ENCODE measurements at regions not wholly inside any gene's neighbourhood (a gene's known extent, or its start where the extent isn't known, plus 50 kb on each side); places are given as distances from the start of the nearest gene placed in this dataset.
A peak's percentile ranks its signal among the peaks of the same experiment; 100 is the strongest.

- no peaks in the 10 kb centered on the region for H3K36me3 ChIP-seq (ENCODE audit: low read depth, low read length)
- H4K20me1 ChIP-seq (ENCODE audit: low read length), result no peaks in the 10 kb centered on the region
- H3K27me3 ChIP-seq (ENCODE audit: low read length), result peaks cover 29% of the 10 kb centered on the region
- no peaks in the 10 kb centered on the region for H3K9me2 ChIP-seq (replicated peaks; ENCODE audit: low read length)
- BruUV-seq (replicated peaks), result no TSS peak
- no peaks in the 10 kb centered on the region for H3K79me2 ChIP-seq (ENCODE audit: low read length)
- no peak for DNase-seq
- intact Hi-C loops (cut with micrococcal nuclease), result no loop called here
- H3K27ac ChIP-seq (ENCODE audit: low read length), result no peak overlapping the region
- POLR2A ChIA-PET (ENCODE audit: unreplicated experiment), result interaction anchor here (0.6 to 0.7 kb wide), 2 partner anchors 22 to 466 kb away, joined by 3 read pairs; no protein-coding TSS in a partner anchor
- no peak overlapping the region for H3K4me3 ChIP-seq (ENCODE audit: low read length)
- CTCF ChIA-PET, result no interaction called here
- no peak overlapping the region for H2AFZ ChIP-seq (ENCODE audit: low read length)
- peaks cover 4% of the 10 kb centered on the region; the same call in 1 of the 2 replicates for H3K4me1 ChIP-seq (ENCODE audit: insufficient read depth, low read length)
- no peak overlapping the region for H3K4me2 ChIP-seq (ENCODE audit: low read length)
- no peaks in the 10 kb centered on the region for H3F3A ChIP-seq (ENCODE audit: low read length, unreplicated experiment)
- H3K9me3 ChIP-seq (ENCODE audit: low read length), result no peaks in the 10 kb centered on the region
- no peak overlapping the region for H3K9ac ChIP-seq (ENCODE audit: low read length)
- TF ChIP-seq EZH2phosphoT487 (IDR thresholded peaks at IDR 0.05; ENCODE audit: borderline replicate concordance, low read length) (no peak), EZH2 (IDR thresholded peaks at IDR 0.05; ENCODE audit: low read length, unreplicated experiment) (no peak), CTCF (conservative IDR thresholded peaks at IDR 0.05; ENCODE audit: low read depth, low read length) (no peak)
- ATAC-seq, result no peak
Measured at GRCh38 chr10:78576276-78576675, 492.5 kb upstream of the ZMIZ1 start.

- H2AFZ ChIP-seq (ENCODE audit: low read length), result peak overlapping the region; percentile 39
- no peaks in the 10 kb centered on the region for H3K36me3 ChIP-seq (ENCODE audit: low read depth, low read length)
- intact Hi-C loops (cut with micrococcal nuclease), result no loop called here
- no peaks in the 10 kb centered on the region for H3F3A ChIP-seq (ENCODE audit: low read length, unreplicated experiment)
- H3K9me3 ChIP-seq (ENCODE audit: low read length), result no peaks in the 10 kb centered on the region
- CTCF ChIA-PET, result no interaction called here
- H3K4me3 ChIP-seq (ENCODE audit: low read length), result no peak overlapping the region
- peaks cover 4% of the 10 kb centered on the region; the same call in 1 of the 2 replicates for H3K4me1 ChIP-seq (ENCODE audit: insufficient read depth, low read length)
- H3K9ac ChIP-seq (ENCODE audit: low read length), result no peak overlapping the region
- no peak overlapping the region for H3K4me2 ChIP-seq (ENCODE audit: low read length)
- H3K27ac ChIP-seq (ENCODE audit: low read length), result no peak overlapping the region
- H3K79me2 ChIP-seq (ENCODE audit: low read length), result no peaks in the 10 kb centered on the region
- POLR2A ChIA-PET (ENCODE audit: unreplicated experiment), result no interaction called here
- TF ChIP-seq EZH2 (IDR thresholded peaks at IDR 0.05; ENCODE audit: low read length, unreplicated experiment) (no peak), CTCF (conservative IDR thresholded peaks at IDR 0.05; ENCODE audit: low read depth, low read length) (no peak), EZH2phosphoT487 (IDR thresholded peaks at IDR 0.05; ENCODE audit: borderline replicate concordance, low read length) (no peak)
- DNase-seq (peak; percentile 68), ATAC-seq (peak; percentile 56)
- H4K20me1 ChIP-seq (ENCODE audit: low read length), result no peaks in the 10 kb centered on the region
- H3K9me2 ChIP-seq (replicated peaks; ENCODE audit: low read length), result no peaks in the 10 kb centered on the region
- H3K27me3 ChIP-seq (ENCODE audit: low read length), result peaks cover 34% of the 10 kb centered on the region
- no TSS peak for BruUV-seq (replicated peaks)
Measured at GRCh38 chr10:78577712-78578111, 491.1 kb upstream of the ZMIZ1 start.

GRCh38 chr10:78578929-78579328 is 489.8 kb upstream of the ZMIZ1 start:
- Histone ChIP-seq H3K9me3 (ENCODE audit: low read length) (no peaks in the 10 kb centered on the region), H3K79me2 (ENCODE audit: low read length) (no peaks in the 10 kb centered on the region), H4K20me1 (ENCODE audit: low read length) (no peaks in the 10 kb centered on the region), H3K4me3 (ENCODE audit: low read length) (no peak overlapping the region), H3K27ac (ENCODE audit: low read length) (no peak overlapping the region), H2AFZ (ENCODE audit: low read length) (no peak overlapping the region), H3K4me1 (ENCODE audit: insufficient read depth, low read length) (peaks cover 4% of the 10 kb centered on the region; the same call in 1 of the 2 replicates), H3K4me2 (ENCODE audit: low read length) (no peak overlapping the region), H3F3A (ENCODE audit: low read length, unreplicated experiment) (no peaks in the 10 kb centered on the region), H3K36me3 (ENCODE audit: low read depth, low read length) (no peaks in the 10 kb centered on the region), H3K9ac (ENCODE audit: low read length) (no peak overlapping the region), H3K27me3 (ENCODE audit: low read length) (peaks cover 34% of the 10 kb centered on the region), H3K9me2 (replicated peaks; ENCODE audit: low read length) (no peaks in the 10 kb centered on the region)
- no TSS peak for BruUV-seq (replicated peaks)
- TF ChIP-seq EZH2phosphoT487 (IDR thresholded peaks at IDR 0.05; ENCODE audit: borderline replicate concordance, low read length) (no peak), CTCF (conservative IDR thresholded peaks at IDR 0.05; ENCODE audit: low read depth, low read length) (no peak), EZH2 (IDR thresholded peaks at IDR 0.05; ENCODE audit: low read length, unreplicated experiment) (no peak)
- ChIA-PET CTCF (no interaction called here), POLR2A (ENCODE audit: unreplicated experiment) (no interaction called here)
- DNase-seq (peak; percentile 64), ATAC-seq (peak; percentile 48)
- intact Hi-C loops (cut with micrococcal nuclease), result no loop called here

All from PC-3 (cell line).